H1 (cell line): ENCODE measurements at regions not wholly inside any gene's neighbourhood (a gene's known extent, or its start where the extent isn't known, plus 50 kb on each side); places are given as distances from the start of the nearest gene placed in this dataset.

ENCODE experiments used
- CTCF ChIA-PET: fragments of 300-600 bp; sonication (Branson Sonifier 250); formaldehyde crosslinking; loops from one replicate; lab custom pipeline; 2021; ENCODE audit not compliant: partially characterized antibody; lab: Charles Lee
- POLR2A ChIA-PET: fragments of 300-600 bp; sonication (Branson Sonifier 250); formaldehyde crosslinking; loops from one replicate; lab custom pipeline; 2021; ENCODE audit warnings: inconsistent platforms; ENCODE audit not compliant: partially characterized antibody; lab: Charles Lee
- DNase-seq, 2 experiments: peaks; one replicate each; pipeline versions ENCODE4 v3.0.0 to v3.0.0-alpha.2; 2010 to 2022; ENCODE audit warnings: low spot score in 2 of 2, low read depth in 1 of 2, mixed read lengths in 1 of 2
- FAIRE-seq: peaks from 2 replicates; lab custom pipeline; 2011; peaks lifted over from hg19 to GRCh38; lab: Jason Lieb, UNC
- H2AFZ ChIP-seq: 2 replicates; pipeline ENCODE4 v1.8.1; 2012; ENCODE audit warnings: low read length, inconsistent platforms
- H2AK5ac ChIP-seq: 2 replicates; pipeline ENCODE4 v1.6.1; 2013; ENCODE audit warnings: low read depth, low read length
- H2BK120ac ChIP-seq: replicated peaks from 2 replicates; pipeline ENCODE3; 2013; ENCODE audit warnings: low read depth, low read length, inconsistent platforms
- H2BK12ac ChIP-seq: 2 replicates; pipeline ENCODE4 v1.6.1; 2013; ENCODE audit warnings: low read depth, low read length
- H2BK15ac ChIP-seq: 2 replicates; pipeline ENCODE4 v1.6.1; 2013; ENCODE audit warnings: low read length
- H2BK20ac ChIP-seq: 2 replicates; pipeline ENCODE4 v1.6.1; 2013; ENCODE audit warnings: low read length
- H2BK5ac ChIP-seq: 2 replicates; pipeline ENCODE4 v1.6.1; 2013; ENCODE audit warnings: low read depth, low read length
- H3K14ac ChIP-seq: 2 replicates; pipeline ENCODE4 v1.6.1; 2013; ENCODE audit warnings: inconsistent platforms; ENCODE audit not compliant: insufficient read length
- H3K18ac ChIP-seq: 2 replicates; pipeline ENCODE4 v1.6.1; 2013; ENCODE audit warnings: low read length; ENCODE audit errors: extremely low read depth
- H3K23ac ChIP-seq: 2 replicates; pipeline ENCODE4 v1.6.1; 2013; ENCODE audit warnings: inconsistent platforms; ENCODE audit not compliant: insufficient read length
- H3K23me2 ChIP-seq: 2 replicates; pipeline ENCODE4 v1.6.1; 2013; ENCODE audit warnings: low read depth, low read length
- H3K27ac ChIP-seq: 2 replicates; pipeline ENCODE4 v1.6.1; 2011; ENCODE audit warnings: low read depth, low read length, inconsistent platforms
- H3K27me3 ChIP-seq, 4 experiments: replicated peaks in 1 of 4; 1 replicate in 1 of 4; 2 replicates in 3 of 4; pipeline versions ENCODE4 v1.6.1 to v1.8.1; 2011 to 2013; ENCODE audit warnings: low read length in 3 of 4, mild to moderate bottlenecking in 3 of 4, inconsistent platforms in 2 of 4, mixed read lengths in 2 of 4, moderate library complexity in 1 of 4; ENCODE audit not compliant: control insufficient read depth in 3 of 4, insufficient read depth in 3 of 4; ENCODE audit errors: extremely low read depth in 1 of 4
- H3K36me3 ChIP-seq, 4 experiments: 2 replicates each; pipeline versions ENCODE4 v1.6.1 to v1.8.1; 2011 to 2013; ENCODE audit warnings: mild to moderate bottlenecking in 4 of 4, low read length in 3 of 4, moderate library complexity in 2 of 4, control low read depth in 1 of 4, inconsistent platforms in 1 of 4; ENCODE audit not compliant: insufficient read depth in 4 of 4, control insufficient read depth in 2 of 4
- H3K4ac ChIP-seq: replicated peaks from 2 replicates; pipeline ENCODE3; 2013; ENCODE audit warnings: low read length, low read depth, mixed read lengths, inconsistent platforms; ENCODE audit not compliant: insufficient read length
- H3K4me1 ChIP-seq, 4 experiments: replicated peaks in 1 of 4; 1 replicate in 1 of 4; 2 replicates in 3 of 4; pipeline versions ENCODE4 v1.6.1 to v1.8.1; 2011 to 2013; ENCODE audit warnings: low read length in 3 of 4, inconsistent platforms in 2 of 4, mixed read lengths in 1 of 4; ENCODE audit not compliant: insufficient read depth in 4 of 4, control insufficient read depth in 3 of 4
- H3K4me2 ChIP-seq, 2 experiments: 2 replicates each; pipeline versions ENCODE4 v1.6.1 to v1.8.1; 2011 to 2013; ENCODE audit warnings: low read depth in 2 of 2, low read length in 2 of 2, control low read depth in 1 of 2, inconsistent platforms in 1 of 2, mild to moderate bottlenecking in 1 of 2; ENCODE audit not compliant: insufficient read depth in 1 of 2
- H3K4me3 ChIP-seq, 4 experiments: fragments of 200-600, 300-600 bp in 1 of 4; sonication (generic), shearing (Covaris generic), sonication (Bioruptor Twin) in 1 of 4; 2 replicates each; pipeline versions ENCODE4 v1.5.1 to v1.8.1; 2011 to 2016; ENCODE audit warnings: low read length in 4 of 4, low read depth in 3 of 4, control low read depth in 2 of 4, inconsistent platforms in 2 of 4, mild to moderate bottlenecking in 2 of 4, mixed read lengths in 1 of 4, moderate library complexity in 1 of 4; ENCODE audit not compliant: insufficient read depth in 2 of 4; ENCODE audit errors: extremely low read depth in 1 of 4
- H3K56ac ChIP-seq: replicated peaks from 2 replicates; pipeline ENCODE3; 2013; ENCODE audit warnings: low read depth, mild to moderate bottlenecking, mixed read lengths, low read length, inconsistent platforms; ENCODE audit not compliant: insufficient read length
- H3K79me1 ChIP-seq: 2 replicates; pipeline ENCODE4 v1.6.1; 2013; ENCODE audit warnings: low read depth, low read length, control low read depth
- H3K79me2 ChIP-seq, 2 experiments: 2 replicates each; pipeline versions ENCODE4 v1.6.1 to v1.8.1; 2012 to 2013; ENCODE audit warnings: low read length in 2 of 2, mild to moderate bottlenecking in 2 of 2, inconsistent platforms in 1 of 2; ENCODE audit not compliant: insufficient read depth in 2 of 2, control insufficient read depth in 1 of 2
- H3K9ac ChIP-seq, 4 experiments: replicated peaks in 1 of 4; 1 replicate in 1 of 4; 2 replicates in 3 of 4; pipeline versions ENCODE4 v1.6.1 to v1.8.1; 2011 to 2013; ENCODE audit warnings: low read depth in 3 of 4, low read length in 3 of 4, control low read depth in 2 of 4, mild to moderate bottlenecking in 2 of 4, moderate library complexity in 2 of 4, inconsistent platforms in 1 of 4; ENCODE audit errors: extremely low read depth in 1 of 4
- H3K9me3 ChIP-seq, 2 experiments: 2 replicates each; pipeline versions ENCODE4 v1.6.1 to v1.8.1; 2012 to 2013; ENCODE audit warnings: mild to moderate bottlenecking in 2 of 2, moderate library complexity in 2 of 2, control low read depth in 1 of 2, inconsistent platforms in 1 of 2, low read depth in 1 of 2, low read length in 1 of 2, mixed read lengths in 1 of 2; ENCODE audit not compliant: insufficient read depth in 2 of 2
- H4K20me1 ChIP-seq, 2 experiments: replicated peaks in 1 of 2; 2 replicates each; pipeline versions ENCODE3 to v1.8.1; 2011 to 2013; ENCODE audit warnings: inconsistent platforms in 2 of 2, low read length in 2 of 2, mild to moderate bottlenecking in 1 of 2; ENCODE audit not compliant: insufficient read depth in 2 of 2, control insufficient read depth in 1 of 2
- H4K5ac ChIP-seq: 2 replicates; pipeline ENCODE4 v1.6.1; 2013; ENCODE audit warnings: low read length, low read depth, mixed read lengths, inconsistent platforms; ENCODE audit not compliant: insufficient read length
- H4K8ac ChIP-seq: 2 replicates; pipeline ENCODE4 v1.8.0; 2013; ENCODE audit warnings: mild to moderate bottlenecking, moderate library complexity, low read length, inconsistent platforms; ENCODE audit not compliant: insufficient read depth; ENCODE audit errors: extremely low read depth
- H4K91ac ChIP-seq: replicated peaks from 2 replicates; pipeline ENCODE3; 2013; ENCODE audit warnings: low read length, mixed read lengths, inconsistent platforms; ENCODE audit not compliant: insufficient read length
- CBX5 ChIP-seq: fragments of 300-800, 300-1000 bp; sonication (generic); IDR thresholded peaks from 2 replicates; pipeline ENCODE4 v1.7.1; 2016; ENCODE audit warnings: antibody characterized with exemption, low read length, low read depth
- CEBPB ChIP-seq: IDR thresholded peaks from 2 replicates; pipeline ENCODE4 v1.6.1; 2012; ENCODE audit warnings: low read depth, low read length
- TAF7 ChIP-seq: optimal IDR thresholded peaks from 2 replicates; pipeline ENCODE3; 2011; ENCODE audit warnings: low read depth, mild to moderate bottlenecking, inconsistent platforms, low read length, moderate library complexity, borderline replicate concordance
- WGBS, 2 experiments: shearing (Covaris generic) in 1 of 2; methylation state at CpG; one replicate each; pipeline versions ENCODE4 v1.1.6 to v1.1.7; 2013 to 2015; ENCODE audit warnings: low lambda C conversion rate in 2 of 2, mixed read lengths in 2 of 2, inconsistent platforms in 1 of 2, low coverage in 1 of 2, missing lambda C conversion rate in 1 of 2; ENCODE audit not compliant: insufficient replicate concordance in 2 of 2, insufficient coverage in 1 of 2, insufficient read length in 1 of 2; ENCODE audit errors: extremely low coverage in 1 of 2, missing lambda C conversion rate in 1 of 2; 5-methylcytosine and 5-hydroxymethylcytosine counted together

DNA sequence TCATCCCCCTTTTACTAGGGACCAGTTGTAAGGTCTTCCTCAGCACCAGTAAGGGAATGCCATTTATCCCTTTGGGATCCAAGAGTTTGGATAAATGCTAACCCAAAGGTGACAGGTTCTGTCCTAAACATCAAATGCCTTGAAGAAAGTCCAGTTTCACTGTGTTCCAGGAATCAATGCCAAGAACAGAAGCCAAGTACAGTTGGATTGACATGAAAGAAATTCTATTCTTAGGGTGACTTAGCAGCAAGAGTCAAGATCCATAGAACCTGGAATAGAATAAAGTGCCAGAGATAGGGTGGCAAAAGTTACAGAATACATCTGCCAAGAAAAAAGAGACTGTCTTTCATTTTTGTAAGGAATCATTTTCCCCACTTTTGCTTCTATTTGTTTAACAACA, 94.9 kb upstream of the ADAMTS5 start (continued):
- TF ChIP-seq CBX5 = no peak
- TF ChIP-seq, all 59 proteins: peak for 0

DNA sequence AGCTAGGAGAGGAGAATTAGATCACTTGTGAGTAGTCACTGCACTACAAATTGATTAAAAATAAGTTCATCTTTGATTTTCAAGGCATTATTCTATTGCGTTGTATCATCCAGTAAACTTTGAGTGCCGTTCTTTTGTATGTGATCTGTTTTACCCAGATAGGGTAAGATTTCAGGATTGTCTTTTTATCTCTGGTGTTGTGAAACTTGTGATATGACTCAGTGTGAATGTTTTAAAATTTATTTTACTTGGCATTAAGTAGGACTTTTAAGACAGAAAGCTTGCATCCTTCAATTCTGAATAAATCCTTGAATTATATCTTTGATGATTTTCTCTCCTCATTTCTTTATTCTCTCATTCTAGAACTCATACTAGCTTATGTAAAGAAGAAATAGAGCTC, 93.3 kb upstream of the ADAMTS5 start:
- Histone ChIP-seq H2AK5ac (no peak overlapping the region), H3K56ac (no peak overlapping the region), H4K8ac (no peak overlapping the region), H3K18ac (no peak overlapping the region), H3K4me3 (no peak overlapping the region), H4K5ac (no peak overlapping the region), H2BK5ac (no peak overlapping the region), H3K23me2 (no peaks in the 10 kb centered on the region), H3K27ac (no peak overlapping the region), H3K79me1 (no peaks in the 10 kb centered on the region), H3K27me3 (no peaks in the 10 kb centered on the region), H3K23ac (no peak overlapping the region), H2BK12ac (no peak overlapping the region), H2BK120ac (no peak overlapping the region), H2BK15ac (no peak overlapping the region), H3K4me1 (no peaks in the 10 kb centered on the region), H4K91ac (no peak overlapping the region), H2AFZ (no peak overlapping the region), H3K4me2 (no peak overlapping the region), H2BK20ac (no peak overlapping the region), H3K79me2 (no peaks in the 10 kb centered on the region), H4K20me1 (no peaks in the 10 kb centered on the region), H3K36me3 (no peaks in the 10 kb centered on the region), H3K14ac (no peak overlapping the region), H3K9ac (no peak overlapping the region), H3K9me3 (no peaks in the 10 kb centered on the region), H3K4ac (no peak overlapping the region)
- ChIA-PET CTCF (no interaction called here), POLR2A (no interaction called here)
- WGBS, 2 experiments = 94% methylated on average over 2 of the region's 2 CpGs; no CpG with 5 or more reads in 1 of the 2 experiments
- FAIRE-seq (no peak), DNase-seq (no peak)
- TF ChIP-seq TAF7 = no peak
- TF ChIP-seq CEBPB = no peak
